Psoas muscle (tissue), 7 donors: ENCODE measurements at regions not wholly inside any gene's neighbourhood (a gene's known extent, or its start where the extent isn't known, plus 50 kb on each side); places are given as distances from the start of the nearest gene placed in this dataset.

ENCODE experiments used
- ATAC-seq, 4 donors: fragments of 200-7000 bp; cut with Tn5 transposase; one replicate each; pipeline ENCODE4 v1.9.1; 2020; ENCODE audit warnings: moderate library complexity in 3 of 4, mild to moderate bottlenecking in 2 of 4
- DNase-seq, 2 donors: peaks; one replicate each; pipeline ENCODE4 v3.0.0-alpha.2; 2020
- H3K27ac ChIP-seq: fragments of 200-600 bp; one replicate; pipeline ENCODE4 v1.8.0; 2022
- H3K27me3 ChIP-seq, 3 donors: fragments of 200-600 bp in 1 of 3; one replicate each; pipeline versions ENCODE4 v1.6.1 to v1.8.0; 2013 to 2022; ENCODE audit warnings: low read length in 2 of 3, mild to moderate bottlenecking in 2 of 3, moderate library complexity in 1 of 3; ENCODE audit not compliant: insufficient read depth in 3 of 3
- H3K36me3 ChIP-seq, 2 donors: fragments of 200-600 bp in 1 of 2; one replicate each; pipeline versions ENCODE4 v1.6.1 to v1.8.0; 2013 to 2022; ENCODE audit warnings: low read depth in 1 of 2, mild to moderate bottlenecking in 1 of 2, moderate library complexity in 1 of 2; ENCODE audit not compliant: insufficient read depth in 1 of 2
- H3K4me1 ChIP-seq: fragments of 200-600 bp; one replicate; pipeline ENCODE4 v1.8.0; 2022
- H3K4me3 ChIP-seq: fragments of 200-600 bp; one replicate; pipeline ENCODE4 v1.8.0; 2022; ENCODE audit warnings: mild to moderate bottlenecking
- H3K9me3 ChIP-seq: fragments of 200-600 bp; one replicate; pipeline ENCODE4 v1.8.0; 2022
- WGBS, 3 donors: extraction: QIAGEN DNeasy Blood & Tissue Kit; methylation state at CpG; one replicate each; pipeline versions ENCODE4 v1.1.6 to v1.1.7; 2013; 5-methylcytosine and 5-hydroxymethylcytosine counted together
- intact Hi-C, 2 donors: fragments of 100-400 bp; cut with DNase I; formaldehyde crosslinking; loops; one replicate each; pipeline versions ENCODE4 v1.11.0 to v1.14.2; 2022
- TF ChIP-seq, protein P1 (sequence below): fragments of 200-600 bp; IDR thresholded peaks from one replicate; pipeline ENCODE4 v1.8.0; 2022; ENCODE audit warnings: antibody characterized with exemption
- donor health status: healthy with polysubstance abuse.
- donor health status: DM: no; HTN: no; CAD: no; lungs with moderate emphysema.
- donor health status: Bipolar disorder and iron deficiency.
- donor health status: healthy.
- donor health status: DM: yes; HTN: yes; CAD: no.
- donor health status: DM: no; HTN: no; CAD: no.
- donor health status: DM: yes; HTN: yes; CAD: no.

GRCh38 chr3:110074095-110074494 lies 736.7 kb upstream of the DPPA4 start:
- Histone ChIP-seq H3K36me3 (no peaks in the 10 kb centered on the region), H3K4me3 (no peak overlapping the region), H3K27ac (no peak overlapping the region), H3K9me3 (no peaks in the 10 kb centered on the region), H3K27me3 (no peaks in the 10 kb centered on the region), H3K4me1 (no peaks in the 10 kb centered on the region)
- DNase-seq (no peak), ATAC-seq (no peak)
- TF ChIP-seq, protein P1, sequence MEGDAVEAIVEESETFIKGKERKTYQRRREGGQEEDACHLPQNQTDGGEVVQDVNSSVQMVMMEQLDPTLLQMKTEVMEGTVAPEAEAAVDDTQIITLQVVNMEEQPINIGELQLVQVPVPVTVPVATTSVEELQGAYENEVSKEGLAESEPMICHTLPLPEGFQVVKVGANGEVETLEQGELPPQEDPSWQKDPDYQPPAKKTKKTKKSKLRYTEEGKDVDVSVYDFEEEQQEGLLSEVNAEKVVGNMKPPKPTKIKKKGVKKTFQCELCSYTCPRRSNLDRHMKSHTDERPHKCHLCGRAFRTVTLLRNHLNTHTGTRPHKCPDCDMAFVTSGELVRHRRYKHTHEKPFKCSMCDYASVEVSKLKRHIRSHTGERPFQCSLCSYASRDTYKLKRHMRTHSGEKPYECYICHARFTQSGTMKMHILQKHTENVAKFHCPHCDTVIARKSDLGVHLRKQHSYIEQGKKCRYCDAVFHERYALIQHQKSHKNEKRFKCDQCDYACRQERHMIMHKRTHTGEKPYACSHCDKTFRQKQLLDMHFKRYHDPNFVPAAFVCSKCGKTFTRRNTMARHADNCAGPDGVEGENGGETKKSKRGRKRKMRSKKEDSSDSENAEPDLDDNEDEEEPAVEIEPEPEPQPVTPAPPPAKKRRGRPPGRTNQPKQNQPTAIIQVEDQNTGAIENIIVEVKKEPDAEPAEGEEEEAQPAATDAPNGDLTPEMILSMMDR, result no peak
- WGBS, 3 donors, result 88 to 91% (median 89%) methylated on average over 3 of the region's 3 CpGs
- intact Hi-C loops, result no loop called here

- DNase-seq (no peak), ATAC-seq (no peak)
- no peak overlapping the region for H3K27ac ChIP-seq
- no peak overlapping the region for H3K4me3 ChIP-seq
- H3K27me3 ChIP-seq, result no peaks in the 10 kb centered on the region
- no peaks in the 10 kb centered on the region for H3K9me3 ChIP-seq
- H3K36me3 ChIP-seq, result no peaks in the 10 kb centered on the region
- intact Hi-C loops, result no loop called here
- TF ChIP-seq, protein P1, result no peak
- H3K4me1 ChIP-seq, result no peaks in the 10 kb centered on the region
- WGBS, 3 donors, result 84 to 89% (median 87%) methylated on average over 1 of the region's 1 CpG
These were observed 739.7 kb upstream of the DPPA4 start for GRCh38 chr3:110077093-110077492.

DNA sequence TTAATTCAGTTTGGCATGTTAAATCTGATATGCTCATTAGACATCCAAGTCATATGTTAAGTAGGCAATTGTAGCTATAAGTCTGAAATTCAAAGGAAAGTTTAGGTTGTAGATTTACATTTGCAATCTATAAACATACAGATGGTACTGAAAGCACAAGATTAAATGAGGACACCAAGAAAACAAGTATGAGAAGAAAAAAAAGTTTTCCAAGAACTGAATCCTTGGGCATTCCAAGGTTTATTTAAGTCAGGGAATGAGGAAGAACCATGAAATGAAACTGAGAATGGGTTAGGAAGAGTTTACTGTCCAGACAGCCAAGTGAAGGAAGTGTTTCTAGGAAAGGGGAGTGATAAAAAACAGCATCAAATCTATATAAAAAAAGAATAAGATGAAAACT lies 756.1 kb upstream of the DPPA4 start:
- no peak overlapping the region for H3K27ac ChIP-seq

GRCh38 chr3:110093812-110094401 lies 756.6 kb upstream of the DPPA4 start:
- no peak overlapping the region for H3K4me3 ChIP-seq
- intact Hi-C loops, result no loop called here
- no peak for ATAC-seq
- H3K9me3 ChIP-seq, result no peaks in the 10 kb centered on the region
- H3K27me3 ChIP-seq, result no peaks in the 10 kb centered on the region
- H3K36me3 ChIP-seq, result no peaks in the 10 kb centered on the region
- no peak overlapping the region for H3K27ac ChIP-seq
- no peaks in the 10 kb centered on the region for H3K4me1 ChIP-seq
- no peak for DNase-seq
- TF ChIP-seq, protein P1, result no peak

More for the DNA sequence above, 756.1 kb upstream of the DPPA4 start:
- Histone ChIP-seq H3K9me3 (no peaks in the 10 kb centered on the region), H3K4me3 (no peak overlapping the region), H3K27me3 (no peaks in the 10 kb centered on the region), H3K36me3 (no peaks in the 10 kb centered on the region), H3K4me1 (no peaks in the 10 kb centered on the region)
- no peak for DNase-seq
- intact Hi-C loops, result no loop called here
- no peak for ATAC-seq
- TF ChIP-seq, protein P1, result no peak

- H3K27ac ChIP-seq, result no peak overlapping the region
- TF ChIP-seq, protein P1, result no peak
- no peaks in the 10 kb centered on the region for H3K4me1 ChIP-seq
- no peaks in the 10 kb centered on the region for H3K36me3 ChIP-seq
- DNase-seq (no peak), ATAC-seq (no peak)
- H3K4me3 ChIP-seq, result no peak overlapping the region
- intact Hi-C loops, result no loop called here
- WGBS, 3 donors, result 58 to 72% (median 58%) methylated on average over 5 of the region's 5 CpGs
- no peaks in the 10 kb centered on the region for H3K27me3 ChIP-seq
- no peaks in the 10 kb centered on the region for H3K9me3 ChIP-seq
These were observed 762.4 kb upstream of the DPPA4 start for GRCh38 chr3:110099711-110100110.
